H1 (cell line): ENCODE measurements at regions not wholly inside any gene's neighbourhood (a gene's known extent, or its start where the extent isn't known, plus 50 kb on each side); places are given as distances from the start of the nearest gene placed in this dataset.

Source experiments
- CHD2 ChIP-seq: IDR thresholded peaks from 2 replicates; pipeline ENCODE4 v1.6.1; 2012; ENCODE audit warnings: low read length, improper control_type of control experiment
- RBBP5 ChIP-seq: IDR thresholded peaks from 2 replicates; pipeline ENCODE4 v1.7.1; 2012; ENCODE audit warnings: low read depth, mild to moderate bottlenecking, inconsistent platforms, low read length, moderate library complexity, borderline replicate concordance

DNA sequence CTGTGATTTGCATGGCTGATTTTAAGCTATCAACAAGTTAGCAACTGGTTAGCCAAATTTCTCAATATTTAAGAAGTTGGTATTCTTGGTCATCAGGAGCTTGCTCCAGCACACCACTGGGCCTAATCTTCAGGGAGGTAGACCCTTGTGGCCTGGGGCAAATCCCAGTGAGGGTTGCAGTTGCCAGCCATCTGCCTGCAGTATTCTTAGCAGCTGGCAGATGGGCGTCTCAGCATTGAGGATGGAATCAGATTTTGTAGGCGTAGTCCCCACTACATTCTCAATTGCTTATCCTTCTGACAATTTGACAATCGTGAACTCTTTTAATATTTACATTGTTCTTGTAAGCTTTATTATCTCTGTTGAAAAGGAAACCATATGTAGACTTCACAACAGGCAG, 1266.2 kb downstream of the SLITRK5 start (continued):
- TF ChIP-seq RBBP5 (no peak), CHD2 (no peak)
